Left cardiac atrium (tissue), 4 donors: ENCODE measurements at regions not wholly inside any gene's neighbourhood (a gene's known extent, or its start where the extent isn't known, plus 50 kb on each side); places are given as distances from the start of the nearest gene placed in this dataset.

Experiments used
- ATAC-seq, 2 donors: fragments of 200-7000 bp; cut with Tn5 transposase; one replicate each; pipeline ENCODE4 v1.9.1; 2020; ENCODE audit warnings: mild to moderate bottlenecking in 2 of 2, moderate library complexity in 2 of 2
- DNase-seq: peaks from one replicate; pipeline ENCODE4 v3.0.0-alpha.2; 2020
- intact Hi-C, 2 donors: fragments of 100-400 bp; cut with DNase I; formaldehyde crosslinking; loops; one replicate each; pipeline versions ENCODE4 v1.14.1 to v1.15.1; 2022 to 2023
- donor health status: DM: no; HTN: yes; CAD: no.
- donor health status: DM: no; HTN: yes; CAD: no; lungs with severe emphysema.
- donor health status: DM: yes; HTN: yes; CAD: no.
- donor health status: Dilated cardiomyopathy.

GRCh38 chr19:31708520-31708919, 359.3 kb upstream of the TSHZ3 start:
- DNase-seq (no peak), ATAC-seq (no peak)
- intact Hi-C loops: no loop called here

GRCh38 chr19:31709476-31709875, 360.2 kb upstream of the TSHZ3 start:
- ATAC-seq: no peak
- no peak for DNase-seq
- intact Hi-C loops: no loop called here

GRCh38 chr19:31715249-31715945, 366.2 kb upstream of the TSHZ3 start:
- intact Hi-C loops: no loop called here
- peak in 1 of 2 donors; percentile 57 for ATAC-seq
- peak; percentile 48 for DNase-seq

GRCh38 chr19:31716826-31717225, 367.6 kb upstream of the TSHZ3 start:
- ATAC-seq: no peak
- no peak for DNase-seq
- intact Hi-C loops: no loop called here

GRCh38 chr19:31717269-31717923, 368.2 kb upstream of the TSHZ3 start:
- DNase-seq (no peak), ATAC-seq (no peak)
- intact Hi-C loops: no loop called here

GRCh38 chr19:31718032-31718431, 368.8 kb upstream of the TSHZ3 start:
- intact Hi-C loops: no loop called here
- ATAC-seq: peak in 1 of 2 donors; percentile 76
- no peak for DNase-seq

- no peak for ATAC-seq
- DNase-seq: no peak
- intact Hi-C loops: no loop called here
Measured at GRCh38 chr19:31718898-31719297, 369.7 kb upstream of the TSHZ3 start.

GRCh38 chr19:31723101-31723500, 373.9 kb upstream of the TSHZ3 start:
- DNase-seq (no peak), ATAC-seq (no peak)
- intact Hi-C loops: no loop called here

GRCh38 chr19:31725051-31725450, 375.8 kb upstream of the TSHZ3 start:
- DNase-seq (no peak), ATAC-seq (no peak)
- intact Hi-C loops: no loop called here

- intact Hi-C loops: no loop called here
- no peak for ATAC-seq
Measured at GRCh38 chr19:31727536-31727935, 378.3 kb upstream of the TSHZ3 start.

GRCh38 chr19:31730270-31730669, 381.0 kb upstream of the TSHZ3 start:
- DNase-seq (no peak), ATAC-seq (no peak)
- intact Hi-C loops: no loop called here

More at GRCh38 chr19:31727536-31727935, 378.3 kb upstream of the TSHZ3 start:
- no peak for DNase-seq

- no peak for ATAC-seq
Measured at GRCh38 chr19:31733591-31733990, 384.4 kb upstream of the TSHZ3 start.

GRCh38 chr19:31742249-31742648, 393.0 kb upstream of the TSHZ3 start:
- intact Hi-C loops: no loop called here
- DNase-seq: no peak
- no peak for ATAC-seq

More at GRCh38 chr19:31733591-31733990, 384.4 kb upstream of the TSHZ3 start:
- intact Hi-C loops: no loop called here
- no peak for DNase-seq

- DNase-seq (no peak), ATAC-seq (no peak)
- intact Hi-C loops: no loop called here
Measured at GRCh38 chr19:31745731-31746130, 396.5 kb upstream of the TSHZ3 start.

GRCh38 chr19:31749231-31749630, 400.0 kb upstream of the TSHZ3 start:
- intact Hi-C loops: no loop called here
- no peak for ATAC-seq

GRCh38 chr19:31759359-31759758, 410.1 kb upstream of the TSHZ3 start:
- intact Hi-C loops: no loop called here
- no peak for ATAC-seq

More at GRCh38 chr19:31749231-31749630, 400.0 kb upstream of the TSHZ3 start:
- DNase-seq: no peak

GRCh38 chr19:31761281-31761913, 412.2 kb upstream of the TSHZ3 start:
- no peak for DNase-seq
- ATAC-seq: no peak
- intact Hi-C loops: no loop called here

More at GRCh38 chr19:31759359-31759758, 410.1 kb upstream of the TSHZ3 start:
- no peak for DNase-seq

- no peak for DNase-seq
- peak in 1 of 2 donors; percentile 27 for ATAC-seq
- intact Hi-C loops: no loop called here
Measured at GRCh38 chr19:31770223-31770622, 421.0 kb upstream of the TSHZ3 start.

GRCh38 chr19:31772915-31773314, 423.7 kb upstream of the TSHZ3 start:
- ATAC-seq (no peak), DNase-seq (no peak)
- intact Hi-C loops: no loop called here

GRCh38 chr19:31781542-31781941, 432.3 kb upstream of the TSHZ3 start:
- DNase-seq: no peak
- intact Hi-C loops: no loop called here
- ATAC-seq: no peak
